ENCODE measurements at regions not wholly inside any gene's neighbourhood (a gene's known extent, or its start where the extent isn't known, plus 50 kb on each side); places are given as distances from the start of the nearest gene placed in this dataset.

DNA sequence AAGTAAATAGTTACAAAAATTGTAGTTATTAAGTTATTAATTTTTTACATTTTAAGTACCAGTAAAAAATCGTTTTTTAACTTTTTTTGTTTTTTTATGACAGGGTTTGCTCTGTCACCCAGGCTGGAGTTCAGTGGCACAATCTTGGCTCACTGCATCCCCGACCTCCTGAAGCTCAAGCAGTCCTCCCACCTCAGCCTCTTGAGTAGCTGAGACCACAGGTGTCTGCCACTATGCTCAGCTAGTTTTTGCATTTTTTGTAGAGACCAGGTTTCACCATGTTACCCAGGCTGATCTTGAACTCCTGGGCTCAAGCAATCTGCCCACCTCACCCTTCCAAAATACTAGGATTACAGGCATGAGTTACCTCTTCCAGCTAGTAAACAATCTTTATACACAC, 477.9 kb upstream of the MIR17HG start:
- Histone ChIP-seq H3K36me3 (ENCODE audit: insufficient read depth, low read length, poor library complexity, severe bottlenecking) (no peaks in the 10 kb centered on the region), H3K27ac (ENCODE audit: low read depth, low read length, poor library complexity, severe bottlenecking) (no peak overlapping the region), H3K9me3 (ENCODE audit: low read depth, low read length, poor library complexity, severe bottlenecking) (no peaks in the 10 kb centered on the region), H3K27me3 (replicated peaks; ENCODE audit: insufficient read depth, low read depth, low read length, poor library complexity) (no peaks in the 10 kb centered on the region), H3K4me1 (ENCODE audit: insufficient read depth, low read length, poor library complexity, severe bottlenecking) (no peaks in the 10 kb centered on the region), H3K4me3 (ENCODE audit: low read depth, low read length, poor library complexity, severe bottlenecking) (no peak overlapping the region)
- ChIA-PET CTCF (no interaction called here), POLR2A (ENCODE audit: low non-redundant PET) (no interaction called here)
- intact Hi-C loops (cut with micrococcal nuclease; ENCODE audit: unreplicated experiment) = loop anchor here (5.0 kb wide), 2 partner anchors 942 to 1167 kb away; no protein-coding TSS in a partner anchor
- BruUV-seq (replicated peaks) = no TSS peak
- no peak for TF ChIP-seq EZH2 (IDR thresholded peaks at IDR 0.05; ENCODE audit: borderline replicate concordance, low read depth, low read length, poor library complexity, severe bottlenecking)
- TF ChIP-seq, protein P1, sequence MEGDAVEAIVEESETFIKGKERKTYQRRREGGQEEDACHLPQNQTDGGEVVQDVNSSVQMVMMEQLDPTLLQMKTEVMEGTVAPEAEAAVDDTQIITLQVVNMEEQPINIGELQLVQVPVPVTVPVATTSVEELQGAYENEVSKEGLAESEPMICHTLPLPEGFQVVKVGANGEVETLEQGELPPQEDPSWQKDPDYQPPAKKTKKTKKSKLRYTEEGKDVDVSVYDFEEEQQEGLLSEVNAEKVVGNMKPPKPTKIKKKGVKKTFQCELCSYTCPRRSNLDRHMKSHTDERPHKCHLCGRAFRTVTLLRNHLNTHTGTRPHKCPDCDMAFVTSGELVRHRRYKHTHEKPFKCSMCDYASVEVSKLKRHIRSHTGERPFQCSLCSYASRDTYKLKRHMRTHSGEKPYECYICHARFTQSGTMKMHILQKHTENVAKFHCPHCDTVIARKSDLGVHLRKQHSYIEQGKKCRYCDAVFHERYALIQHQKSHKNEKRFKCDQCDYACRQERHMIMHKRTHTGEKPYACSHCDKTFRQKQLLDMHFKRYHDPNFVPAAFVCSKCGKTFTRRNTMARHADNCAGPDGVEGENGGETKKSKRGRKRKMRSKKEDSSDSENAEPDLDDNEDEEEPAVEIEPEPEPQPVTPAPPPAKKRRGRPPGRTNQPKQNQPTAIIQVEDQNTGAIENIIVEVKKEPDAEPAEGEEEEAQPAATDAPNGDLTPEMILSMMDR (conservative IDR thresholded peaks at IDR 0.05; ENCODE audit: low read depth, low read length) = no peak
- no peak for DNase-seq (ENCODE audit: low spot score)

GRCh38 chr13:90872491-90873025, 474.9 kb upstream of the MIR17HG start:
- Histone ChIP-seq H3K27ac (ENCODE audit: low read depth, low read length, poor library complexity, severe bottlenecking) (no peak overlapping the region), H3K4me3 (ENCODE audit: low read depth, low read length, poor library complexity, severe bottlenecking) (no peak overlapping the region), H3K9me3 (ENCODE audit: low read depth, low read length, poor library complexity, severe bottlenecking) (no peaks in the 10 kb centered on the region), H3K4me1 (ENCODE audit: insufficient read depth, low read length, poor library complexity, severe bottlenecking) (no peaks in the 10 kb centered on the region), H3K36me3 (ENCODE audit: insufficient read depth, low read length, poor library complexity, severe bottlenecking) (no peaks in the 10 kb centered on the region), H3K27me3 (replicated peaks; ENCODE audit: insufficient read depth, low read depth, low read length, poor library complexity) (no peaks in the 10 kb centered on the region)
- CTCF ChIA-PET = interaction anchor here (1.1 kb wide), 1 partner anchor 144 kb away, joined by 4 read pairs; no protein-coding TSS in a partner anchor
- TF ChIP-seq, protein P1 (conservative IDR thresholded peaks at IDR 0.05; ENCODE audit: low read depth, low read length) = no peak
- no peak for TF ChIP-seq EZH2 (IDR thresholded peaks at IDR 0.05; ENCODE audit: borderline replicate concordance, low read depth, low read length, poor library complexity, severe bottlenecking)
- POLR2A ChIA-PET (ENCODE audit: low non-redundant PET) = no interaction called here
- no TSS peak for BruUV-seq (replicated peaks)
- no peak for DNase-seq (ENCODE audit: low spot score)
- intact Hi-C loops (cut with micrococcal nuclease; ENCODE audit: unreplicated experiment) = no loop called here

- ChIA-PET POLR2A (ENCODE audit: low non-redundant PET) (no interaction called here), CTCF (no interaction called here)
- Histone ChIP-seq H3K4me3 (ENCODE audit: low read depth, low read length, poor library complexity, severe bottlenecking) (no peak overlapping the region), H3K27me3 (replicated peaks; ENCODE audit: insufficient read depth, low read depth, low read length, poor library complexity) (no peaks in the 10 kb centered on the region), H3K27ac (ENCODE audit: low read depth, low read length, poor library complexity, severe bottlenecking) (no peak overlapping the region), H3K9me3 (ENCODE audit: low read depth, low read length, poor library complexity, severe bottlenecking) (no peaks in the 10 kb centered on the region), H3K4me1 (ENCODE audit: insufficient read depth, low read length, poor library complexity, severe bottlenecking) (no peaks in the 10 kb centered on the region), H3K36me3 (ENCODE audit: insufficient read depth, low read length, poor library complexity, severe bottlenecking) (no peaks in the 10 kb centered on the region)
- no TSS peak for BruUV-seq (replicated peaks)
- TF ChIP-seq, protein P1 (conservative IDR thresholded peaks at IDR 0.05; ENCODE audit: low read depth, low read length) = no peak
- no peak for TF ChIP-seq EZH2 (IDR thresholded peaks at IDR 0.05; ENCODE audit: borderline replicate concordance, low read depth, low read length, poor library complexity, severe bottlenecking)
- intact Hi-C loops (cut with micrococcal nuclease; ENCODE audit: unreplicated experiment) = loop anchor here (5.0 kb wide), 2 partner anchors 87 to 137 kb away; no protein-coding TSS in a partner anchor
- no peak for DNase-seq (ENCODE audit: low spot score)
Observed at GRCh38 chr13:90880790-90881189, 466.7 kb upstream of the MIR17HG start.

Data from A673 (cell line).